BLaER1 (cell line): ENCODE measurements at regions not wholly inside any gene's neighbourhood (a gene's known extent, or its start where the extent isn't known, plus 50 kb on each side); places are given as distances from the start of the nearest gene placed in this dataset.
A peak's percentile ranks its signal among the peaks of the same experiment; 100 is the strongest.
"Not testable (repeated sequence)": the region's sequence is repeated elsewhere in the genome, so short reads cannot be mapped to it uniquely, and the experiment has no call there.

Experiments used
- H3K27ac ChIP-seq: shearing (Covaris generic); formaldehyde crosslinking; 2 replicates; pipeline ENCODE4 v1.8.1; 2022
- H3K27me3 ChIP-seq: shearing (Covaris generic); formaldehyde crosslinking; 2 replicates; pipeline ENCODE4 v1.8.1; 2022
- H3K36me3 ChIP-seq: shearing (Covaris generic); formaldehyde crosslinking; 2 replicates; pipeline ENCODE4 v1.8.1; 2022
- H3K4me1 ChIP-seq: shearing (Covaris generic); formaldehyde crosslinking; 2 replicates; pipeline ENCODE4 v1.8.1; 2022
- H3K4me2 ChIP-seq: shearing (Covaris generic); formaldehyde crosslinking; 2 replicates; pipeline ENCODE4 v1.8.1; 2022
- H3K4me3 ChIP-seq: shearing (Covaris generic); formaldehyde crosslinking; 2 replicates; pipeline ENCODE4 v1.8.1; 2022
- H3K9ac ChIP-seq: shearing (Covaris generic); formaldehyde crosslinking; 2 replicates; pipeline ENCODE4 v1.8.1; 2022
- H3K9me3 ChIP-seq: shearing (Covaris generic); formaldehyde crosslinking; 2 replicates; pipeline ENCODE4 v1.8.1; 2022
- H4K20me1 ChIP-seq: shearing (Covaris generic); formaldehyde crosslinking; 2 replicates; pipeline ENCODE4 v1.8.1; 2022
- Cebpa-rat ChIP-seq: shearing (Covaris generic); IDR thresholded peaks from 2 replicates; pipeline ENCODE4 v1.8.1; 2022

- no peaks in the 10 kb centered on the region for H4K20me1 ChIP-seq
Measured at GRCh38 chr1:60809204-60809980, 273.0 kb upstream of the NFIA start.

GRCh38 chr1:60808676-60809075, 273.7 kb upstream of the NFIA start:
- TF ChIP-seq Cebpa-rat, result no peak
- Histone ChIP-seq H3K9me3 (peaks cover 23% of the 10 kb centered on the region), H3K4me1 (peaks cover 12% of the 10 kb centered on the region), H4K20me1 (no peaks in the 10 kb centered on the region), H3K4me3 (no peak overlapping the region), H3K27me3 (no peaks in the 10 kb centered on the region), H3K27ac (no peak overlapping the region), H3K36me3 (no peaks in the 10 kb centered on the region), H3K9ac (no peak overlapping the region), H3K4me2 (no peak overlapping the region)

More at GRCh38 chr1:60809204-60809980, 273.0 kb upstream of the NFIA start:
- no peak overlapping the region for H3K4me3 ChIP-seq
- H3K9me3 ChIP-seq, result peaks cover 22% of the 10 kb centered on the region
- no peaks in the 10 kb centered on the region for H3K36me3 ChIP-seq
- H3K4me2 ChIP-seq, result peak overlapping the region; percentile 61
- H3K27me3 ChIP-seq, result no peaks in the 10 kb centered on the region
- H3K27ac ChIP-seq, result no peak overlapping the region
- no peak overlapping the region for H3K9ac ChIP-seq
- H3K4me1 ChIP-seq, result peaks cover 12% of the 10 kb centered on the region
- no peak for TF ChIP-seq Cebpa-rat

GRCh38 chr1:60802884-60803283, 279.5 kb upstream of the NFIA start:
- TF ChIP-seq Cebpa-rat, result no peak
- no peak overlapping the region for H3K27ac ChIP-seq
- H3K4me2 ChIP-seq, result no peak overlapping the region
- no peaks in the 10 kb centered on the region for H3K27me3 ChIP-seq
- H3K36me3 ChIP-seq, result no peaks in the 10 kb centered on the region
- peaks cover 23% of the 10 kb centered on the region for H3K9me3 ChIP-seq
- H4K20me1 ChIP-seq, result no peaks in the 10 kb centered on the region
- H3K4me3 ChIP-seq, result no peak overlapping the region
- H3K4me1 ChIP-seq, result no peaks in the 10 kb centered on the region
- no peak overlapping the region for H3K9ac ChIP-seq

- Histone ChIP-seq H3K9ac (no peak overlapping the region), H4K20me1 (no peaks in the 10 kb centered on the region), H3K9me3 (no peaks in the 10 kb centered on the region), H3K4me1 (no peaks in the 10 kb centered on the region), H3K36me3 (no peaks in the 10 kb centered on the region), H3K4me3 (no peak overlapping the region), H3K27me3 (no peaks in the 10 kb centered on the region), H3K27ac (no peak overlapping the region), H3K4me2 (no peak overlapping the region)
- no peak for TF ChIP-seq Cebpa-rat
Measured at GRCh38 chr1:60797351-60797750, 285.0 kb upstream of the NFIA start.

- H3K9ac ChIP-seq, result no peak overlapping the region
- H4K20me1 ChIP-seq, result no peaks in the 10 kb centered on the region
- no peaks in the 10 kb centered on the region for H3K36me3 ChIP-seq
- no peak overlapping the region for H3K4me2 ChIP-seq
- no peak overlapping the region for H3K4me3 ChIP-seq
- no peaks in the 10 kb centered on the region for H3K9me3 ChIP-seq
- H3K27me3 ChIP-seq, result no peaks in the 10 kb centered on the region
- TF ChIP-seq Cebpa-rat, result no peak
- H3K4me1 ChIP-seq, result no peaks in the 10 kb centered on the region
- no peak overlapping the region for H3K27ac ChIP-seq
Measured at GRCh38 chr1:60791226-60791625, 291.1 kb upstream of the NFIA start.

- not testable (repeated sequence) for H3K4me2 ChIP-seq, H3K4me1 ChIP-seq, H3K9ac ChIP-seq, H3K27me3 ChIP-seq, H4K20me1 ChIP-seq, H3K4me3 ChIP-seq, H3K27ac ChIP-seq, H3K36me3 ChIP-seq, H3K9me3 ChIP-seq
Measured at GRCh38 chr1:60773099-60773498, 309.3 kb upstream of the NFIA start.

GRCh38 chr1:60769082-60769481, 313.3 kb upstream of the NFIA start:
- H3K9me3 ChIP-seq, result no peaks in the 10 kb centered on the region
- no peaks in the 10 kb centered on the region for H3K4me1 ChIP-seq
- H4K20me1 ChIP-seq, result no peaks in the 10 kb centered on the region
- no peak overlapping the region for H3K4me3 ChIP-seq
- H3K36me3 ChIP-seq, result no peaks in the 10 kb centered on the region
- H3K4me2 ChIP-seq, result no peak overlapping the region
- H3K27me3 ChIP-seq, result no peaks in the 10 kb centered on the region
- H3K9ac ChIP-seq, result no peak overlapping the region
- no peak for TF ChIP-seq Cebpa-rat
- H3K27ac ChIP-seq, result no peak overlapping the region

GRCh38 chr1:60765204-60765603, 317.2 kb upstream of the NFIA start:
- no peak overlapping the region for H3K4me3 ChIP-seq
- no peaks in the 10 kb centered on the region for H3K9me3 ChIP-seq

GRCh38 chr1:60764489-60764888, 317.9 kb upstream of the NFIA start:
- Histone ChIP-seq H3K27ac (no peak overlapping the region), H4K20me1 (no peaks in the 10 kb centered on the region), H3K4me3 (no peak overlapping the region), H3K4me1 (no peaks in the 10 kb centered on the region), H3K9ac (no peak overlapping the region), H3K36me3 (no peaks in the 10 kb centered on the region), H3K27me3 (no peaks in the 10 kb centered on the region), H3K9me3 (no peaks in the 10 kb centered on the region), H3K4me2 (no peak overlapping the region)
- TF ChIP-seq Cebpa-rat, result no peak

More at GRCh38 chr1:60765204-60765603, 317.2 kb upstream of the NFIA start:
- H3K9ac ChIP-seq, result no peak overlapping the region
- no peak for TF ChIP-seq Cebpa-rat
- no peaks in the 10 kb centered on the region for H3K27me3 ChIP-seq
- no peaks in the 10 kb centered on the region for H4K20me1 ChIP-seq
- no peaks in the 10 kb centered on the region for H3K4me1 ChIP-seq
- no peak overlapping the region for H3K27ac ChIP-seq
- H3K4me2 ChIP-seq, result no peak overlapping the region
- H3K36me3 ChIP-seq, result no peaks in the 10 kb centered on the region

- H3K4me2 ChIP-seq, result no peak overlapping the region
- no peaks in the 10 kb centered on the region for H3K36me3 ChIP-seq
- H3K27me3 ChIP-seq, result no peaks in the 10 kb centered on the region
- no peaks in the 10 kb centered on the region for H4K20me1 ChIP-seq
- H3K9ac ChIP-seq, result no peak overlapping the region
- H3K4me1 ChIP-seq, result no peaks in the 10 kb centered on the region
- no peaks in the 10 kb centered on the region for H3K9me3 ChIP-seq
- H3K4me3 ChIP-seq, result no peak overlapping the region
- no peak for TF ChIP-seq Cebpa-rat
- H3K27ac ChIP-seq, result no peak overlapping the region
Measured at GRCh38 chr1:60763741-60764140, 318.6 kb upstream of the NFIA start.

GRCh38 chr1:60762911-60763310, 319.4 kb upstream of the NFIA start:
- no peak overlapping the region for H3K4me2 ChIP-seq
- H3K9ac ChIP-seq, result no peak overlapping the region
- H3K27ac ChIP-seq, result no peak overlapping the region
- no peaks in the 10 kb centered on the region for H3K4me1 ChIP-seq
- H3K9me3 ChIP-seq, result no peaks in the 10 kb centered on the region
- no peaks in the 10 kb centered on the region for H3K36me3 ChIP-seq
- no peak overlapping the region for H3K4me3 ChIP-seq
- no peaks in the 10 kb centered on the region for H4K20me1 ChIP-seq
- H3K27me3 ChIP-seq, result no peaks in the 10 kb centered on the region
- TF ChIP-seq Cebpa-rat, result no peak
